HepG2 (cell line): ENCODE measurements at regions not wholly inside any gene's neighbourhood (a gene's known extent, or its start where the extent isn't known, plus 50 kb on each side); places are given as distances from the start of the nearest gene placed in this dataset.

Source experiments
- ATAC-seq: fragments of 200-7000 bp; cut with Tn5 transposase; 3 replicates; pipeline ENCODE4 v1.9.1; 2020; ENCODE audit warnings: mild to moderate bottlenecking, moderate library complexity
- BruUV-seq: library from RNA; stranded (reverse); fragments of 400-500 nt; replicated peaks from 2 replicates; lab custom pipeline; 2021; lab: Mats Ljungman, UMichigan
- CTCF ChIA-PET: fragments of 300-600 bp; formaldehyde crosslinking; extraction: SDS; loops from one replicate; lab custom pipeline; 2021; ENCODE audit warnings: low total read pairs, inconsistent platforms, low intra/inter-chr PET ratio; lab: Yijun Ruan, JAX
- POLR2A ChIA-PET: fragments of 350-600 bp; sonication (Branson Sonifier 250); formaldehyde crosslinking; loops from one replicate; lab custom pipeline; 2020; ENCODE audit warnings: antibody characterized with exemption, inconsistent platforms; lab: Yijun Ruan, JAX
- DNase-seq: peaks from one replicate; pipeline ENCODE4 v3.0.0-alpha.2; 2015; ENCODE audit warnings: low spot score
- FAIRE-seq: peaks from 3 replicates; lab custom pipeline; 2011; peaks lifted over from hg19 to GRCh38; lab: Jason Lieb, UNC
- H2AFZ ChIP-seq: one replicate; pipeline ENCODE4 v1.6.1; 2011; ENCODE audit warnings: low read length, inconsistent platforms
- H3K27ac ChIP-seq: fragments of 300-600 bp; 3 replicates; pipeline ENCODE4 v1.8.0; 2011; ENCODE audit warnings: mixed run types, mild to moderate bottlenecking, mixed read lengths, low read length, inconsistent platforms; ENCODE audit not compliant: insufficient read depth; ENCODE audit errors: extremely low read length
- H3K27me3 ChIP-seq, 2 experiments: fragments of 200-600 bp in 1 of 2; 2 replicates in 1 of 2; 3 replicates in 1 of 2; pipeline versions ENCODE4 v1.6.0 to v1.8.0; 2011; ENCODE audit warnings: low read length in 2 of 2, mild to moderate bottlenecking in 2 of 2, moderate library complexity in 2 of 2, inconsistent platforms in 1 of 2; ENCODE audit not compliant: insufficient read depth in 2 of 2, control insufficient read depth in 1 of 2
- H3K36me3 ChIP-seq, 2 experiments: fragments of 200-600 bp in 1 of 2; replicated peaks in 1 of 2; 2 replicates in 1 of 2; 3 replicates in 1 of 2; pipeline versions ENCODE4 v1.5.1 to v1.8.0; 2011; ENCODE audit warnings: low read length in 2 of 2, inconsistent platforms in 1 of 2; ENCODE audit not compliant: insufficient read depth in 2 of 2, control insufficient read depth in 1 of 2
- H3K4me1 ChIP-seq: 2 replicates; pipeline ENCODE4 v1.5.1; 2012; ENCODE audit warnings: low read length, inconsistent platforms; ENCODE audit not compliant: insufficient read depth
- H3K4me2 ChIP-seq: 2 replicates; pipeline ENCODE4 v1.6.0; 2011; ENCODE audit warnings: low read depth, low read length, inconsistent platforms
- H3K4me3 ChIP-seq, 3 experiments: fragments of 200-600 bp in 1 of 3; sonication (generic), shearing (Covaris generic) in 1 of 3; replicated peaks in 1 of 3; 2 replicates each; pipeline ENCODE4 v1.5.1; 2011 to 2016; ENCODE audit warnings: low read length in 3 of 3, inconsistent platforms in 2 of 3, low read depth in 2 of 3, mild to moderate bottlenecking in 2 of 3, control low read depth in 1 of 3, mixed read lengths in 1 of 3; ENCODE audit not compliant: insufficient read depth in 1 of 3
- H3K79me2 ChIP-seq: one replicate; pipeline ENCODE4 v1.6.1; 2011; ENCODE audit warnings: low read length, inconsistent platforms; ENCODE audit not compliant: insufficient read depth
- H3K9ac ChIP-seq: 2 replicates; pipeline ENCODE4 v1.6.0; 2011; ENCODE audit warnings: mild to moderate bottlenecking, low read depth, low read length, inconsistent platforms; ENCODE audit not compliant: insufficient read depth
- H3K9me3 ChIP-seq: 2 replicates; pipeline ENCODE4 v1.5.1; 2012; ENCODE audit warnings: mild to moderate bottlenecking, low read length
- H4K20me1 ChIP-seq: 2 replicates; pipeline ENCODE4 v1.6.0; 2011; ENCODE audit warnings: inconsistent platforms, mild to moderate bottlenecking, low read length, moderate library complexity; ENCODE audit not compliant: insufficient read depth
- ARNTL ChIP-seq: sonication (generic); formaldehyde crosslinking; IDR thresholded peaks from 2 replicates; pipeline ENCODE4 v1.4.0; 2020; ENCODE audit warnings: mild to moderate bottlenecking, missing genetic modification reagents
- DNMT3B ChIP-seq: conservative IDR thresholded peaks from 2 replicates; pipeline ENCODE4 v1.6.1; 2016; ENCODE audit warnings: missing biosample characterization, control low read depth
- DR1 ChIP-seq: sonication (generic); formaldehyde crosslinking; IDR thresholded peaks from 2 replicates; pipeline ENCODE4 v1.8.0; 2021; ENCODE audit warnings: mild to moderate bottlenecking, missing genetic modification reagents, inconsistent platforms
- GRHL1 ChIP-seq: sonication (generic); formaldehyde crosslinking; conservative IDR thresholded peaks from 2 replicates; pipeline ENCODE4 v1.8.0; 2022; ENCODE audit warnings: missing genetic modification reagents
- KLF12 ChIP-seq: sonication (generic); formaldehyde crosslinking; IDR thresholded peaks from 2 replicates; pipeline ENCODE4 v1.4.0; 2020; ENCODE audit warnings: missing genetic modification reagents, borderline replicate concordance
- NFKB2 ChIP-seq: sonication (generic); formaldehyde crosslinking; IDR thresholded peaks from 2 replicates; pipeline ENCODE4 v1.4.0; 2020; ENCODE audit warnings: missing genetic modification reagents, borderline replicate concordance
- NFYB ChIP-seq: sonication (generic); formaldehyde crosslinking; IDR thresholded peaks from 2 replicates; pipeline ENCODE4 v1.4.0; 2020; ENCODE audit warnings: missing genetic modification reagents
- NR0B2 ChIP-seq: sonication (generic); formaldehyde crosslinking; IDR thresholded peaks from 2 replicates; pipeline ENCODE4 v1.4.0; 2020; ENCODE audit warnings: mild to moderate bottlenecking, missing genetic modification reagents
- PREB ChIP-seq: sonication (generic); formaldehyde crosslinking; IDR thresholded peaks from 2 replicates; pipeline ENCODE4 v1.4.0; 2020; ENCODE audit warnings: missing genetic modification reagents
- RARA ChIP-seq: IDR thresholded peaks from 2 replicates; pipeline ENCODE4 v1.6.1; 2016; ENCODE audit warnings: missing genetic modification reagents, missing compliant biosample characterization
- SP4 ChIP-seq: sonication (generic); formaldehyde crosslinking; IDR thresholded peaks from 2 replicates; pipeline ENCODE4 v1.8.1; 2023; ENCODE audit warnings: mild to moderate bottlenecking, missing genetic modification reagents
- ZNF251 ChIP-seq: sonication (generic); formaldehyde crosslinking; IDR thresholded peaks from 2 replicates; pipeline ENCODE4 v1.9.0; 2021; ENCODE audit warnings: mild to moderate bottlenecking, missing genetic modification reagents
- ZNF564 ChIP-seq: sonication (generic); formaldehyde crosslinking; IDR thresholded peaks from 2 replicates; pipeline ENCODE4 v1.8.1; 2023; ENCODE audit warnings: mild to moderate bottlenecking, missing genetic modification reagents
- ZNF670 ChIP-seq: sonication (generic); formaldehyde crosslinking; IDR thresholded peaks from 2 replicates; pipeline ENCODE4 v1.8.0; 2022; ENCODE audit warnings: mild to moderate bottlenecking, missing genetic modification reagents, borderline replicate concordance
- ZNF777 ChIP-seq: sonication (generic); formaldehyde crosslinking; IDR thresholded peaks from 2 replicates; pipeline ENCODE4 v1.4.0; 2020; ENCODE audit warnings: missing genetic modification reagents
- ZZZ3 ChIP-seq: sonication (generic); formaldehyde crosslinking; IDR thresholded peaks from 2 replicates; pipeline ENCODE4 v1.4.0; 2020; ENCODE audit warnings: missing genetic modification reagents, mild to moderate bottlenecking, borderline replicate concordance
- WGBS: methylation state at CpG from one replicate; pipeline ENCODE4 v1.1.6; 2017; ENCODE audit warnings: low lambda C conversion rate; 5-methylcytosine and 5-hydroxymethylcytosine counted together
- in situ Hi-C: cut with HindIII; loops from 2 replicates; pipeline ENCODE4 v1.10.0; 2017; ENCODE audit warnings: low pct_unique_long_range_greater_than_20kb; ENCODE audit not compliant: extremely low pct_ligation_motif_present
- intact Hi-C: fragments of 100-400 bp; cut with micrococcal nuclease; formaldehyde crosslinking; loops from one replicate; pipeline ENCODE4 v1.10.0; 2022; ENCODE audit not compliant: unreplicated experiment
- TF ChIP-seq, protein P1 (sequence below): sonication (generic); formaldehyde crosslinking; IDR thresholded peaks from 2 replicates; pipeline ENCODE4 v1.5.0; 2020; ENCODE audit warnings: missing genetic modification reagents
- TF ChIP-seq, protein P2 (sequence below): sonication (generic); formaldehyde crosslinking; IDR thresholded peaks from 2 replicates; pipeline ENCODE4 v1.4.0; 2020; ENCODE audit warnings: low read depth, missing genetic modification reagents

DNA sequence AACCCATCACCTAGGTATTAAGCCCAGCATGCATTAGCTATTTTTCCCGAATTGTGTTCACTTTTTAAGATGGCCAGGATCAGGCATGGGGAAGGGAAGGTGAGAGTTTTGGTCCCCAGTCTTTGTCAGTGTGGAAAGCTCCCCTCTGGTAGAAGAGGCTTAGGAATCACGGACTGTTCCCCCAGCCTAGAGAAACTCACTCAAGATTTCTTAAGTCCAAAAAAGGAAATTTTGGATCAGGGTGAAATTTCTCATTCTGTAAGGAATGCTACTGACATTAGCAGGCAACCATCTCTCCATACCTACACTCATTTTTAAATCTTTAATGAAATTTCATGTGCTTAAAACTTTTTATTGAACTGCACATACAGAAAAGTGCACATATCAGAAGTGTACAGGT, 70.3 kb upstream of the GALNT15 start:
- no peaks in the 10 kb centered on the region for H3K27me3 ChIP-seq
- ATAC-seq (no peak), FAIRE-seq (no peak), DNase-seq (no peak)
- in situ Hi-C loops, result no loop called here
- no peak overlapping the region for H2AFZ ChIP-seq
- intact Hi-C loops, result no loop called here
- H3K9me3 ChIP-seq, result no peaks in the 10 kb centered on the region
- no peaks in the 10 kb centered on the region for H3K36me3 ChIP-seq
- peaks cover 22% of the 10 kb centered on the region for H3K4me1 ChIP-seq
- 35% methylated on average over 2 of the region's 2 CpGs for WGBS
- POLR2A ChIA-PET, result interaction anchor here (1.8 kb wide), 1 partner anchor 44 kb away, joined by 5 read pairs; no protein-coding TSS in a partner anchor
- H3K79me2 ChIP-seq, result no peaks in the 10 kb centered on the region
- no peak overlapping the region for H3K4me2 ChIP-seq
- H3K27ac ChIP-seq, result no peak overlapping the region
- H3K9ac ChIP-seq, result no peak overlapping the region
- H3K4me3 ChIP-seq, result no peak overlapping the region
- BruUV-seq, result no TSS peak
- CTCF ChIA-PET, result no interaction called here
- H4K20me1 ChIP-seq, result no peaks in the 10 kb centered on the region
- TF ChIP-seq RARA (CRISPR knock-in tag) (no peak), NFKB2 (no peak), ZZZ3 (CRISPR knock-in tag) (no peak), ZNF564 (CRISPR knock-in tag) (no peak), PREB (CRISPR knock-in tag) (no peak), KLF12 (CRISPR knock-in tag) (no peak), ZNF777 (CRISPR knock-in tag) (no peak), DR1 (CRISPR knock-in tag) (no peak), GRHL1 (CRISPR knock-in tag) (no peak), DNMT3B (no peak), ZNF251 (CRISPR knock-in tag) (no peak), NFYB (CRISPR knock-in tag) (no peak), ARNTL (no peak), ZNF670 (CRISPR knock-in tag) (no peak), SP4 (CRISPR knock-in tag) (no peak), NR0B2 (CRISPR knock-in tag) (no peak)
- TF ChIP-seq, protein P1, sequence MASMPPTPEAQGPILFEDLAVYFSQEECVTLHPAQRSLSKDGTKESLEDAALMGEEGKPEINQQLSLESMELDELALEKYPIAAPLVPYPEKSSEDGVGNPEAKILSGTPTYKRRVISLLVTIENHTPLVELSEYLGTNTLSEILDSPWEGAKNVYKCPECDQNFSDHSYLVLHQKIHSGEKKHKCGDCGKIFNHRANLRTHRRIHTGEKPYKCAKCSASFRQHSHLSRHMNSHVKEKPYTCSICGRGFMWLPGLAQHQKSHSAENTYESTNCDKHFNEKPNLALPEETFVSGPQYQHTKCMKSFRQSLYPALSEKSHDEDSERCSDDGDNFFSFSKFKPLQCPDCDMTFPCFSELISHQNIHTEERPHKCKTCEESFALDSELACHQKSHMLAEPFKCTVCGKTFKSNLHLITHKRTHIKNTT (CRISPR knock-in tag), result no peak
- TF ChIP-seq, protein P2, sequence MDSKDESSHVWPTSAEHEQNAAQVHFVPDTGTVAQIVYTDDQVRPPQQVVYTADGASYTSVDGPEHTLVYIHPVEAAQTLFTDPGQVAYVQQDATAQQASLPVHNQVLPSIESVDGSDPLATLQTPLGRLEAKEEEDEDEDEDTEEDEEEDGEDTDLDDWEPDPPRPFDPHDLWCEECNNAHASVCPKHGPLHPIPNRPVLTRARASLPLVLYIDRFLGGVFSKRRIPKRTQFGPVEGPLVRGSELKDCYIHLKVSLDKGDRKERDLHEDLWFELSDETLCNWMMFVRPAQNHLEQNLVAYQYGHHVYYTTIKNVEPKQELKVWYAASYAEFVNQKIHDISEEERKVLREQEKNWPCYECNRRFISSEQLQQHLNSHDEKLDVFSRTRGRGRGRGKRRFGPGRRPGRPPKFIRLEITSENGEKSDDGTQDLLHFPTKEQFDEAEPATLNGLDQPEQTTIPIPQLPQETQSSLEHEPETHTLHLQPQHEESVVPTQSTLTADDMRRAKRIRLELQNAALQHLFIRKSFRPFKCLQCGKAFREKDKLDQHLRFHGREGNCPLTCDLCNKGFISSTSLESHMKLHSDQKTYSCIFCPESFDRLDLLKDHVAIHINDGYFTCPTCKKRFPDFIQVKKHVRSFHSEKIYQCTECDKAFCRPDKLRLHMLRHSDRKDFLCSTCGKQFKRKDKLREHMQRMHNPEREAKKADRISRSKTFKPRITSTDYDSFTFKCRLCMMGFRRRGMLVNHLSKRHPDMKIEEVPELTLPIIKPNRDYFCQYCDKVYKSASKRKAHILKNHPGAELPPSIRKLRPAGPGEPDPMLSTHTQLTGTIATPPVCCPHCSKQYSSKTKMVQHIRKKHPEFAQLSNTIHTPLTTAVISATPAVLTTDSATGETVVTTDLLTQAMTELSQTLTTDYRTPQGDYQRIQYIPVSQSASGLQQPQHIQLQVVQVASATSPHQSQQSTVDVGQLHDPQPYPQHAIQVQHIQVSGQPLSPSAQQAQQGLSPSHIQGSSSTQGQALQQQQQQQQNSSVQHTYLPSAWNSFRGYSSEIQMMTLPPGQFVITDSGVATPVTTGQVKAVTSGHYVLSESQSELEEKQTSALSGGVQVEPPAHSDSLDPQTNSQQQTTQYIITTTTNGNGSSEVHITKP (CRISPR knock-in tag), result no peak
